IMR-90 (cell line): ENCODE measurements at regions not wholly inside any gene's neighbourhood (a gene's known extent, or its start where the extent isn't known, plus 50 kb on each side); places are given as distances from the start of the nearest gene placed in this dataset.

Source experiments
- ATAC-seq: fragments of 200-7000 bp; cut with Tn5 transposase; 2 replicates; pipeline ENCODE4 v1.9.1; 2020; ENCODE audit warnings: low read depth, mild to moderate bottlenecking, moderate library complexity
- BruUV-seq: library from RNA; stranded (reverse); fragments of 400-500 nt; replicated peaks from 2 replicates; lab custom pipeline; 2021; lab: Mats Ljungman, UMichigan
- CTCF ChIA-PET: fragments of 300-600 bp; formaldehyde crosslinking; extraction: SDS; loops from one replicate; lab custom pipeline; 2021; ENCODE audit warnings: antibody characterized with exemption; lab: Yijun Ruan, JAX
- POLR2A ChIA-PET: fragments of 300-600 bp; sonication (Branson Sonifier 250); formaldehyde crosslinking; loops from one replicate; lab custom pipeline; 2022; ENCODE audit warnings: antibody characterized with exemption; ENCODE audit not compliant: unreplicated experiment; lab: Charles Lee
- DNase-seq: peaks from one replicate; pipeline ENCODE4 v3.0.0; 2013
- H2AFZ ChIP-seq: replicated peaks from 2 replicates; pipeline ENCODE3; 2013; ENCODE audit warnings: low read length, mild to moderate bottlenecking; ENCODE audit not compliant: poor library complexity
- H2AK5ac ChIP-seq: 2 replicates; pipeline ENCODE4 v1.6.1; 2013; ENCODE audit warnings: low read depth, low read length, inconsistent platforms
- H2AK9ac ChIP-seq: replicated peaks from 2 replicates; pipeline ENCODE3; 2013; ENCODE audit warnings: mild to moderate bottlenecking, low read depth, low read length, moderate library complexity; ENCODE audit not compliant: poor library complexity
- H2BK120ac ChIP-seq: 2 replicates; pipeline ENCODE4 v1.6.1; 2013; ENCODE audit warnings: low read depth, low read length, inconsistent platforms
- H2BK15ac ChIP-seq: 3 replicates; pipeline ENCODE4 v1.6.1; 2013; ENCODE audit warnings: low read depth, low read length, inconsistent platforms
- H2BK20ac ChIP-seq: 2 replicates; pipeline ENCODE4 v1.6.1; 2013; ENCODE audit warnings: low read depth, mild to moderate bottlenecking, inconsistent platforms, low read length, moderate library complexity
- H2BK5ac ChIP-seq: 2 replicates; pipeline ENCODE4 v1.6.1; 2013; ENCODE audit warnings: mild to moderate bottlenecking, low read depth, low read length, inconsistent platforms; ENCODE audit not compliant: poor library complexity, severe bottlenecking
- H3K14ac ChIP-seq: replicated peaks from 2 replicates; pipeline ENCODE4 v1.6.1; 2013; ENCODE audit warnings: low read depth, low read length, inconsistent platforms
- H3K18ac ChIP-seq: 2 replicates; pipeline ENCODE4 v1.6.1; 2013; ENCODE audit warnings: low read depth, low read length, control low read depth
- H3K23ac ChIP-seq: 2 replicates; pipeline ENCODE4 v1.6.1; 2013; ENCODE audit warnings: low read depth, low read length, inconsistent platforms
- H3K27ac ChIP-seq: 2 replicates; pipeline ENCODE4 v1.5.1; 2013; ENCODE audit warnings: mild to moderate bottlenecking, control low read depth, low read length; ENCODE audit not compliant: insufficient read depth
- H3K27me3 ChIP-seq: 2 replicates; pipeline ENCODE4 v1.6.1; 2013; ENCODE audit warnings: low read length; ENCODE audit not compliant: control insufficient read depth, insufficient read depth
- H3K36me3 ChIP-seq: 2 replicates; pipeline ENCODE4 v1.6.1; 2013; ENCODE audit warnings: low read length, mixed read lengths; ENCODE audit not compliant: control insufficient read depth, insufficient read depth
- H3K4ac ChIP-seq: 2 replicates; pipeline ENCODE4 v1.6.1; 2013; ENCODE audit warnings: low read depth, low read length, inconsistent platforms
- H3K4me1 ChIP-seq: 2 replicates; pipeline ENCODE4 v1.6.1; 2013; ENCODE audit warnings: low read length, mixed read lengths; ENCODE audit not compliant: control insufficient read depth, insufficient read depth
- H3K4me2 ChIP-seq: 2 replicates; pipeline ENCODE4 v1.6.1; 2013; ENCODE audit warnings: low read depth, mild to moderate bottlenecking, control low read depth, low read length, moderate library complexity
- H3K4me3 ChIP-seq: 2 replicates; pipeline ENCODE4 v1.5.1; 2013; ENCODE audit warnings: low read depth, mild to moderate bottlenecking, control low read depth, low read length, moderate library complexity; ENCODE audit not compliant: insufficient read depth
- H3K56ac ChIP-seq: 2 replicates; pipeline ENCODE4 v1.6.1; 2013; ENCODE audit warnings: low read length, inconsistent platforms; ENCODE audit not compliant: insufficient read depth; ENCODE audit errors: extremely low read depth
- H3K79me1 ChIP-seq, 2 experiments: 2 replicates each; pipeline ENCODE4 v1.6.1; 2013; ENCODE audit warnings: low read length in 2 of 2, inconsistent platforms in 1 of 2, low read depth in 1 of 2
- H3K9ac ChIP-seq: 2 replicates; pipeline ENCODE4 v1.6.1; 2013; ENCODE audit warnings: low read depth, low read length, control low read depth
- H3K9me1 ChIP-seq: 2 replicates; pipeline ENCODE4 v1.6.1; 2013; ENCODE audit warnings: low read length, inconsistent platforms; ENCODE audit not compliant: insufficient read depth
- H3K9me3 ChIP-seq: 2 replicates; pipeline ENCODE4 v1.6.1; 2013; ENCODE audit warnings: low read length; ENCODE audit not compliant: control insufficient read depth, insufficient read depth
- H4K20me1 ChIP-seq: 2 replicates; pipeline ENCODE4 v1.6.1; 2013; ENCODE audit warnings: low read length, inconsistent platforms; ENCODE audit not compliant: insufficient read depth
- H4K5ac ChIP-seq: 2 replicates; pipeline ENCODE4 v1.6.1; 2013; ENCODE audit warnings: mild to moderate bottlenecking, low read depth, low read length, control low read depth
- H4K8ac ChIP-seq, 2 experiments: 2 replicates each; pipeline ENCODE4 v1.6.1; 2013; ENCODE audit warnings: low read depth in 2 of 2, low read length in 2 of 2, control low read depth in 1 of 2, inconsistent platforms in 1 of 2
- H4K91ac ChIP-seq: 2 replicates; pipeline ENCODE4 v1.6.1; 2013; ENCODE audit warnings: low read depth, low read length, inconsistent platforms; ENCODE audit not compliant: insufficient read depth
- BHLHE40 ChIP-seq: fragments of 150-350 bp; IDR thresholded peaks from 2 replicates; pipeline ENCODE4 v1.6.1; 2016; ENCODE audit warnings: mild to moderate bottlenecking, low read depth, low read length
- CEBPB ChIP-seq: IDR thresholded peaks from 2 replicates; pipeline ENCODE4 v1.6.1; 2012; ENCODE audit warnings: low read depth, low read length, improper control_type of control experiment
- CHD1 ChIP-seq: IDR thresholded peaks from 2 replicates; pipeline ENCODE4 v1.6.1; 2012; ENCODE audit warnings: low read depth, low read length, improper control_type of control experiment
- ELK1 ChIP-seq: fragments of 150-350 bp; IDR thresholded peaks from 2 replicates; pipeline ENCODE4 v1.6.1; 2016; ENCODE audit warnings: low read depth, mild to moderate bottlenecking, low read length, moderate library complexity, borderline replicate concordance
- FOS ChIP-seq: fragments of 150-350 bp; IDR thresholded peaks from 2 replicates; pipeline ENCODE4 v1.6.1; 2016; ENCODE audit warnings: low read depth, low read length
- MAFK ChIP-seq: IDR thresholded peaks from 2 replicates; pipeline ENCODE4 v1.6.1; 2012; ENCODE audit warnings: low read depth, low read length, improper control_type of control experiment
- MAZ ChIP-seq: IDR thresholded peaks from 2 replicates; pipeline ENCODE4 v1.6.1; 2012; ENCODE audit warnings: low read depth, mild to moderate bottlenecking, low read length, improper control_type of control experiment, moderate library complexity, borderline replicate concordance
- MXI1 ChIP-seq: IDR thresholded peaks from 2 replicates; pipeline ENCODE4 v1.6.1; 2012; ENCODE audit warnings: low read depth, mild to moderate bottlenecking, low read length, moderate library complexity, borderline replicate concordance
- NFE2L2 ChIP-seq: fragments of 150-350 bp; IDR thresholded peaks from 2 replicates; pipeline ENCODE4 v1.6.1; 2016; ENCODE audit warnings: low read depth, mild to moderate bottlenecking, low read length
- POLR2A ChIP-seq: IDR thresholded peaks from 2 replicates; pipeline ENCODE4 v1.6.1; 2012; ENCODE audit warnings: mild to moderate bottlenecking, low read depth, low read length
- RAD21 ChIP-seq: IDR thresholded peaks from 2 replicates; pipeline ENCODE4 v1.6.1; 2012; ENCODE audit warnings: low read length, improper control_type of control experiment
- RCOR1 ChIP-seq: IDR thresholded peaks from 2 replicates; pipeline ENCODE4 v1.6.1; 2012; ENCODE audit warnings: mild to moderate bottlenecking, low read length, improper control_type of control experiment; ENCODE audit not compliant: insufficient replicate concordance
- RFX5 ChIP-seq: IDR thresholded peaks from 2 replicates; pipeline ENCODE4 v1.8.0; 2012; ENCODE audit warnings: low read depth, mild to moderate bottlenecking, low read length, moderate library complexity
- SMC3 ChIP-seq: fragments of 150-350 bp; IDR thresholded peaks from 2 replicates; pipeline ENCODE4 v1.6.1; 2016; ENCODE audit warnings: low read depth, mild to moderate bottlenecking, antibody characterized with exemption, low read length, moderate library complexity
- USF2 ChIP-seq: fragments of 150-350 bp; IDR thresholded peaks from 2 replicates; pipeline ENCODE4 v1.6.1; 2017; ENCODE audit warnings: mild to moderate bottlenecking, antibody characterized with exemption, low read length, low read depth
- WGBS, 2 experiments: methylation state at CpG; one replicate each; pipeline versions ENCODE4 v1.1.5 to v1.1.7; 2013; ENCODE audit warnings: missing lambda C conversion rate in 2 of 2; ENCODE audit not compliant: insufficient read length in 1 of 2; ENCODE audit errors: extremely low coverage in 2 of 2; 5-methylcytosine and 5-hydroxymethylcytosine counted together
- dilution Hi-C: fragments of 300-500 bp; cut with HindIII; formaldehyde crosslinking; loops from one replicate; pipeline ENCODE4 v1.14.3; 2018; ENCODE audit warnings: low sequenced_read_pairs; ENCODE audit not compliant: unreplicated experiment
- in situ Hi-C: fragments of 300-500 bp; cut with MboI; formaldehyde crosslinking; loops from 3 replicates; pipeline ENCODE4 v1.14.3; 2019; ENCODE audit warnings: low sequenced_read_pairs, inconsistent platforms, mixed read lengths
- intact Hi-C: fragments of 100-400 bp; cut with micrococcal nuclease; formaldehyde crosslinking; loops from 2 replicates; pipeline ENCODE4 v1.10.0; 2022
- TF ChIP-seq, protein P1 (sequence below): conservative IDR thresholded peaks from 2 replicates; pipeline ENCODE4 v1.5.1; 2012; ENCODE audit warnings: mild to moderate bottlenecking, low read depth, low read length, improper control_type of control experiment

GRCh38 chrX:138982365-138982764, 270.8 kb upstream of the FGF13 start:
- H3K4ac ChIP-seq, result no peak overlapping the region
- H4K20me1 ChIP-seq, result no peaks in the 10 kb centered on the region
- no peak overlapping the region for H2BK20ac ChIP-seq
- TF ChIP-seq MAFK (no peak), FOS (no peak), MAZ (no peak), MXI1 (no peak), RAD21 (no peak), CHD1 (no peak), ELK1 (no peak), RCOR1 (no peak), NFE2L2 (no peak), SMC3 (no peak), BHLHE40 (no peak), POLR2A (no peak), USF2 (no peak), RFX5 (no peak), CEBPB (no peak)
- TF ChIP-seq, protein P1, sequence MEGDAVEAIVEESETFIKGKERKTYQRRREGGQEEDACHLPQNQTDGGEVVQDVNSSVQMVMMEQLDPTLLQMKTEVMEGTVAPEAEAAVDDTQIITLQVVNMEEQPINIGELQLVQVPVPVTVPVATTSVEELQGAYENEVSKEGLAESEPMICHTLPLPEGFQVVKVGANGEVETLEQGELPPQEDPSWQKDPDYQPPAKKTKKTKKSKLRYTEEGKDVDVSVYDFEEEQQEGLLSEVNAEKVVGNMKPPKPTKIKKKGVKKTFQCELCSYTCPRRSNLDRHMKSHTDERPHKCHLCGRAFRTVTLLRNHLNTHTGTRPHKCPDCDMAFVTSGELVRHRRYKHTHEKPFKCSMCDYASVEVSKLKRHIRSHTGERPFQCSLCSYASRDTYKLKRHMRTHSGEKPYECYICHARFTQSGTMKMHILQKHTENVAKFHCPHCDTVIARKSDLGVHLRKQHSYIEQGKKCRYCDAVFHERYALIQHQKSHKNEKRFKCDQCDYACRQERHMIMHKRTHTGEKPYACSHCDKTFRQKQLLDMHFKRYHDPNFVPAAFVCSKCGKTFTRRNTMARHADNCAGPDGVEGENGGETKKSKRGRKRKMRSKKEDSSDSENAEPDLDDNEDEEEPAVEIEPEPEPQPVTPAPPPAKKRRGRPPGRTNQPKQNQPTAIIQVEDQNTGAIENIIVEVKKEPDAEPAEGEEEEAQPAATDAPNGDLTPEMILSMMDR, result no peak
- no peak overlapping the region for H2BK120ac ChIP-seq
- no peak overlapping the region for H2AFZ ChIP-seq
- H2BK15ac ChIP-seq, result no peak overlapping the region
- no peak overlapping the region for H3K4me3 ChIP-seq
- no CpG with 5 or more reads among the region's 4 CpGs for WGBS, 2 experiments
- ATAC-seq, result no peak
- H3K27ac ChIP-seq, result no peak overlapping the region
- H3K9me1 ChIP-seq, result no peaks in the 10 kb centered on the region
- H3K14ac ChIP-seq, result no peak overlapping the region
- intact Hi-C loops, result no loop called here
- ChIA-PET CTCF (no interaction called here), POLR2A (no interaction called here)
- H2AK9ac ChIP-seq, result no peak overlapping the region
- H4K8ac ChIP-seq, result no peak overlapping the region
- dilution Hi-C loops, result no loop called here
- H3K36me3 ChIP-seq, result no peaks in the 10 kb centered on the region
- H3K27me3 ChIP-seq, result no peaks in the 10 kb centered on the region
- H3K4me1 ChIP-seq, result no peaks in the 10 kb centered on the region
- DNase-seq, result no peak
- H2AK5ac ChIP-seq, result no peak overlapping the region
- H2BK5ac ChIP-seq, result no peak overlapping the region
- no peak overlapping the region for H3K9ac ChIP-seq
- no TSS peak for BruUV-seq
- H4K5ac ChIP-seq, result no peak overlapping the region
- H4K91ac ChIP-seq, result no peak overlapping the region
- no peak overlapping the region for H3K56ac ChIP-seq
- no peak overlapping the region for H3K23ac ChIP-seq
- no peak overlapping the region for H3K4me2 ChIP-seq
- H3K18ac ChIP-seq, result no peak overlapping the region
- in situ Hi-C loops, result no loop called here
- no peaks in the 10 kb centered on the region for H3K9me3 ChIP-seq
- H3K79me1 ChIP-seq, result no peaks in the 10 kb centered on the region
